ENCODE measurements at regions not wholly inside any gene's neighbourhood (a gene's known extent, or its start where the extent isn't known, plus 50 kb on each side); places are given as distances from the start of the nearest gene placed in this dataset.

DNA sequence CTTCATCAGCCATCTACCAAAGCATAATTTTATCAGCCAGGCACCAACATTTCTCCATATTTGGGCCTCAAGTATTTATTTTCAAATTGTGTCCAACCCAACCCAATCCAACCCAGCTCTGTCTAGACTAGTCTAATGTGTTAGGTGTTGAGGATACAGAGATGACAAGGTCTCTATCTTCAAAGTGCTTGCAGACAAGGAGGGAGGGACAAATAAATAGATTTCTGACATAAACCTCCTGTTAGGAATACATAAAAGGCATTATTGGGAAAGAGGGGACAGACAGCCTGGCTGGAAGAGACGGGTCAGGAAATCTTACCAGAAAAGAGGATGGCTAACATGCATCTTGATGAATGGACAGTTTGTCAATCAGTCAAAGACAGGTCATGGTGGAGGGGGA lies 115.4 kb upstream of the RPS6KA3 start:
- Histone ChIP-seq H3K4me2 (ENCODE audit: low read length) (peak overlapping the region; percentile 64; the same call in 1 of the 2 replicates), H3K4me3 (ENCODE audit: low read length) (no peak overlapping the region), H3K27ac (ENCODE audit: low read length) (no peak overlapping the region), H3K9me3 (ENCODE audit: insufficient read depth, low read length) (no peaks in the 10 kb centered on the region), H4K20me1 (ENCODE audit: insufficient read depth, low read length) (no peaks in the 10 kb centered on the region), H3K4me1 (ENCODE audit: low read length) (peaks cover 24% of the 10 kb centered on the region), H3K79me2 (ENCODE audit: low read length) (no peaks in the 10 kb centered on the region), H3K36me3 (replicated peaks; ENCODE audit: low read depth, low read length) (no peaks in the 10 kb centered on the region), H2AFZ (ENCODE audit: low read depth, low read length) (no peak overlapping the region), H3K9ac (ENCODE audit: low read length) (no peak overlapping the region), H3K27me3 (ENCODE audit: low read depth, low read length) (no peaks in the 10 kb centered on the region)
- TF ChIP-seq CTCF (IDR thresholded peaks at IDR 0.05; ENCODE audit: low read depth, low read length) (no peak), EZH2phosphoT487 (IDR thresholded peaks at IDR 0.05; ENCODE audit: low read depth) (no peak)

DNA sequence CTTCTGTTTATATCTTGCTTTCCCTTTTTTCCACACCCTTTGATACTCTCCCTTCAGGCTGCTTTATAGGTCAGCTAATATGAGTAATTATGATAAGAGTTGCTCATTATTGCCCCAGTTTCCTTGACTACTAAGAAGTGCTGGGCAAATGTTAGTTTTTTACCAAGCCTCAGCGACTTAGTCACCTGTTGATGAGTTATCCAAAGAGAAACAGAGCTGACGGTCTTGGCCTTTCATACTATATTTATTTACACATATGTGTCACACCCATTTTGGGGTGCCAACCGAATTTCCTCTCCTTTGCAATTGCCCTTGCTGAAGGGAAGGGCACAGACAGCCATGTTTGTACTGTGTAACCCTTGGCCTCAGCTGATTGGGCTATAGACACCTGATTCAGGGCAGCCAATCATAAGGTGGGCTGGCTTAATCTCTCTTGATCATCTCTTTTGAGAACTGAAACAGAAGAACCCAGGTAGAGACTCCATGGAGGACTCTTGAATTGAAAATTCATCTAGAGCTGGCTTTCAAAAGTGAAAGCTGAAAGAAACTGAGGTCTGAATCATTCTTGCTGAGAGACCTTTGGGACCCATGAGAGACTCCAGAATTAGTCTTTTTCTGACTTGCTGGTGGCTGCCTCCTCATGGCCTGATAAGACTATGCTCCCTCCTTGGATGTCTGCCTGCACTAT lies 111.7 kb upstream of the RPS6KA3 start:
- Histone ChIP-seq H3K36me3 (replicated peaks; ENCODE audit: low read depth, low read length) (no peaks in the 10 kb centered on the region), H3K79me2 (ENCODE audit: low read length) (no peaks in the 10 kb centered on the region), H3K27me3 (ENCODE audit: low read depth, low read length) (no peaks in the 10 kb centered on the region), H3K4me2 (ENCODE audit: low read length) (peak overlapping the region; percentile 24), H3K27ac (ENCODE audit: low read length) (no peak overlapping the region), H3K4me1 (ENCODE audit: low read length) (peaks cover 39% of the 10 kb centered on the region), H3K4me3 (ENCODE audit: low read length) (no peak overlapping the region), H3K9ac (ENCODE audit: low read length) (no peak overlapping the region), H2AFZ (ENCODE audit: low read depth, low read length) (no peak overlapping the region), H4K20me1 (ENCODE audit: insufficient read depth, low read length) (no peaks in the 10 kb centered on the region), H3K9me3 (ENCODE audit: insufficient read depth, low read length) (no peaks in the 10 kb centered on the region)
- TF ChIP-seq CTCF (IDR thresholded peaks at IDR 0.05; ENCODE audit: low read depth, low read length): no peak
- no peak for TF ChIP-seq EZH2phosphoT487 (IDR thresholded peaks at IDR 0.05; ENCODE audit: low read depth)

- H3K27ac ChIP-seq (ENCODE audit: low read length): peak overlapping the region; percentile 41
- no peaks in the 10 kb centered on the region for H3K9me3 ChIP-seq (ENCODE audit: insufficient read depth, low read length)
- peak overlapping the region; percentile 72 for H2AFZ ChIP-seq (ENCODE audit: low read depth, low read length)
- TF ChIP-seq EZH2phosphoT487 (IDR thresholded peaks at IDR 0.05; ENCODE audit: low read depth): no peak
- no peak for TF ChIP-seq CTCF (IDR thresholded peaks at IDR 0.05; ENCODE audit: low read depth, low read length)
- no peaks in the 10 kb centered on the region for H3K79me2 ChIP-seq (ENCODE audit: low read length)
- H3K9ac ChIP-seq (ENCODE audit: low read length): no peak overlapping the region
- H3K4me3 ChIP-seq (ENCODE audit: low read length): peak overlapping the region; percentile 25; the same call in 1 of the 2 replicates
- no peaks in the 10 kb centered on the region for H4K20me1 ChIP-seq (ENCODE audit: insufficient read depth, low read length)
- no peaks in the 10 kb centered on the region for H3K27me3 ChIP-seq (ENCODE audit: low read depth, low read length)
- H3K36me3 ChIP-seq (replicated peaks; ENCODE audit: low read depth, low read length): no peaks in the 10 kb centered on the region
- peaks cover 25% of the 10 kb centered on the region for H3K4me1 ChIP-seq (ENCODE audit: low read length)
- peak overlapping the region; percentile 42 for H3K4me2 ChIP-seq (ENCODE audit: low read length)
Measured at GRCh38 chrX:20374900-20375438, 108.3 kb upstream of the RPS6KA3 start.

GRCh38 chrX:20374450-20374849 lies 107.7 kb upstream of the RPS6KA3 start:
- Histone ChIP-seq H3K36me3 (replicated peaks; ENCODE audit: low read depth, low read length) (no peaks in the 10 kb centered on the region), H2AFZ (ENCODE audit: low read depth, low read length) (no peak overlapping the region)

More at GRCh38 chrX:20374450-20374849, 107.7 kb upstream of the RPS6KA3 start:
- Histone ChIP-seq H4K20me1 (ENCODE audit: insufficient read depth, low read length) (no peaks in the 10 kb centered on the region), H3K27ac (ENCODE audit: low read length) (no peak overlapping the region), H3K79me2 (ENCODE audit: low read length) (no peaks in the 10 kb centered on the region), H3K27me3 (ENCODE audit: low read depth, low read length) (no peaks in the 10 kb centered on the region), H3K4me1 (ENCODE audit: low read length) (peaks cover 25% of the 10 kb centered on the region), H3K4me3 (ENCODE audit: low read length) (no peak overlapping the region), H3K9me3 (ENCODE audit: insufficient read depth, low read length) (no peaks in the 10 kb centered on the region), H3K4me2 (ENCODE audit: low read length) (no peak overlapping the region), H3K9ac (ENCODE audit: low read length) (no peak overlapping the region)
- TF ChIP-seq EZH2phosphoT487 (IDR thresholded peaks at IDR 0.05; ENCODE audit: low read depth): no peak
- no peak for TF ChIP-seq CTCF (IDR thresholded peaks at IDR 0.05; ENCODE audit: low read depth, low read length)
